ENCODE measurements at regions not wholly inside any gene's neighbourhood (a gene's known extent, or its start where the extent isn't known, plus 50 kb on each side); places are given as distances from the start of the nearest gene placed in this dataset.

DNA sequence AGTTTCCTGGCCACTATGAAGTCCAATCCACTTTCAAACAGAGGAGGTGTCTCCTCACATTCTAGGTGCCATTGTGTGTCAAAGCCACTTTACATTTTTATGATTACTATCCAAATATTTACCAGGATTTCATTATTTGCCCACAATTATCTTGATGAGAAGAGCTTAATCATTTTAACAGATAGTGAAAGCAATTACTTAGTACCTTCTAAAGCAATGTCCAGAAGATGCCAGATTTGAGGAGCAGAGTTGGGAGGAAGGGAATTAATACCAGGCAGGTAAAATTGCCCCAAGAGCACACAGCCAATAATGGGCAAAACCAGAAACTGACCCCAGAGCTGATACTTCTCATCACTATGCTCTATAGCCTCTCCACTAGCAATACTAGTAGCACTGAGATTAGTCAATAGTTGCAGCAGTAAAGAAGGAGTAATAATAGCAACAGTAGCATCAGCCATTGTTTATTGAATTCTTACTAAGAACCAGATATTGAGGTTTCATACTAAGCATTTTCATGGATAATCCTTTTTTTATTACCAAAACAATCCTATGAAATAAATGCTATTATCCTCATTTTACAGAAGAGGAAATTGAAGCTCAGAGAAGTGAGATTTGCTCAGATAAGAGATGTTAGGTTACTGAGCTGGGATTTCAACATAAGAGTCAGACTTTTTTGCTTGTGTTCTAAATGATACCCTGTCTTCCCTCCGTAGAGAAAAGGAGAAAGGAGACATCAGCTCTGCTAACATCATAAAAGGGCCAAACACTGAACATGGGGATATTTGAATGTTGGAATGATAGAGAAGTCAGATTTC, 509.3 kb upstream of the CFAP20DC start:
- TF ChIP-seq, protein P1, sequence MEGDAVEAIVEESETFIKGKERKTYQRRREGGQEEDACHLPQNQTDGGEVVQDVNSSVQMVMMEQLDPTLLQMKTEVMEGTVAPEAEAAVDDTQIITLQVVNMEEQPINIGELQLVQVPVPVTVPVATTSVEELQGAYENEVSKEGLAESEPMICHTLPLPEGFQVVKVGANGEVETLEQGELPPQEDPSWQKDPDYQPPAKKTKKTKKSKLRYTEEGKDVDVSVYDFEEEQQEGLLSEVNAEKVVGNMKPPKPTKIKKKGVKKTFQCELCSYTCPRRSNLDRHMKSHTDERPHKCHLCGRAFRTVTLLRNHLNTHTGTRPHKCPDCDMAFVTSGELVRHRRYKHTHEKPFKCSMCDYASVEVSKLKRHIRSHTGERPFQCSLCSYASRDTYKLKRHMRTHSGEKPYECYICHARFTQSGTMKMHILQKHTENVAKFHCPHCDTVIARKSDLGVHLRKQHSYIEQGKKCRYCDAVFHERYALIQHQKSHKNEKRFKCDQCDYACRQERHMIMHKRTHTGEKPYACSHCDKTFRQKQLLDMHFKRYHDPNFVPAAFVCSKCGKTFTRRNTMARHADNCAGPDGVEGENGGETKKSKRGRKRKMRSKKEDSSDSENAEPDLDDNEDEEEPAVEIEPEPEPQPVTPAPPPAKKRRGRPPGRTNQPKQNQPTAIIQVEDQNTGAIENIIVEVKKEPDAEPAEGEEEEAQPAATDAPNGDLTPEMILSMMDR (conservative IDR thresholded peaks at IDR 0.05; ENCODE audit: low read depth in 2 of 2), result no peak
- TF ChIP-seq, protein P2, sequence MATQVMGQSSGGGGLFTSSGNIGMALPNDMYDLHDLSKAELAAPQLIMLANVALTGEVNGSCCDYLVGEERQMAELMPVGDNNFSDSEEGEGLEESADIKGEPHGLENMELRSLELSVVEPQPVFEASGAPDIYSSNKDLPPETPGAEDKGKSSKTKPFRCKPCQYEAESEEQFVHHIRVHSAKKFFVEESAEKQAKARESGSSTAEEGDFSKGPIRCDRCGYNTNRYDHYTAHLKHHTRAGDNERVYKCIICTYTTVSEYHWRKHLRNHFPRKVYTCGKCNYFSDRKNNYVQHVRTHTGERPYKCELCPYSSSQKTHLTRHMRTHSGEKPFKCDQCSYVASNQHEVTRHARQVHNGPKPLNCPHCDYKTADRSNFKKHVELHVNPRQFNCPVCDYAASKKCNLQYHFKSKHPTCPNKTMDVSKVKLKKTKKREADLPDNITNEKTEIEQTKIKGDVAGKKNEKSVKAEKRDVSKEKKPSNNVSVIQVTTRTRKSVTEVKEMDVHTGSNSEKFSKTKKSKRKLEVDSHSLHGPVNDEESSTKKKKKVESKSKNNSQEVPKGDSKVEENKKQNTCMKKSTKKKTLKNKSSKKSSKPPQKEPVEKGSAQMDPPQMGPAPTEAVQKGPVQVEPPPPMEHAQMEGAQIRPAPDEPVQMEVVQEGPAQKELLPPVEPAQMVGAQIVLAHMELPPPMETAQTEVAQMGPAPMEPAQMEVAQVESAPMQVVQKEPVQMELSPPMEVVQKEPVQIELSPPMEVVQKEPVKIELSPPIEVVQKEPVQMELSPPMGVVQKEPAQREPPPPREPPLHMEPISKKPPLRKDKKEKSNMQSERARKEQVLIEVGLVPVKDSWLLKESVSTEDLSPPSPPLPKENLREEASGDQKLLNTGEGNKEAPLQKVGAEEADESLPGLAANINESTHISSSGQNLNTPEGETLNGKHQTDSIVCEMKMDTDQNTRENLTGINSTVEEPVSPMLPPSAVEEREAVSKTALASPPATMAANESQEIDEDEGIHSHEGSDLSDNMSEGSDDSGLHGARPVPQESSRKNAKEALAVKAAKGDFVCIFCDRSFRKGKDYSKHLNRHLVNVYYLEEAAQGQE (IDR thresholded peaks at IDR 0.05; ENCODE audit: unreplicated experiment), result no peak
- TF ChIP-seq EZH2 (IDR thresholded peaks at IDR 0.05; ENCODE audit: low read depth, unreplicated experiment) (no peak), POLR2AphosphoS5 (IDR thresholded peaks at IDR 0.05; ENCODE audit: low read depth) (no peak), EZH2phosphoT487 (IDR thresholded peaks at IDR 0.05; ENCODE audit: unreplicated experiment) (no peak), STAT1 (IDR thresholded peaks at IDR 0.05; ENCODE audit: unreplicated experiment) (no peak), JUNB (IDR thresholded peaks at IDR 0.05; ENCODE audit: unreplicated experiment) (no peak), CREB1 (CRISPR knock-in tag; IDR thresholded peaks at IDR 0.05; ENCODE audit: low read depth) (no peak), NANOG (IDR thresholded peaks at IDR 0.05; ENCODE audit: borderline replicate concordance) (no peak), ZNF331 (CRISPR knock-in tag; IDR thresholded peaks at IDR 0.05; ENCODE audit: low read depth) (no peak), ZNF114 (CRISPR knock-in tag; IDR thresholded peaks at IDR 0.05) (no peak)
- TF ChIP-seq, protein P3, sequence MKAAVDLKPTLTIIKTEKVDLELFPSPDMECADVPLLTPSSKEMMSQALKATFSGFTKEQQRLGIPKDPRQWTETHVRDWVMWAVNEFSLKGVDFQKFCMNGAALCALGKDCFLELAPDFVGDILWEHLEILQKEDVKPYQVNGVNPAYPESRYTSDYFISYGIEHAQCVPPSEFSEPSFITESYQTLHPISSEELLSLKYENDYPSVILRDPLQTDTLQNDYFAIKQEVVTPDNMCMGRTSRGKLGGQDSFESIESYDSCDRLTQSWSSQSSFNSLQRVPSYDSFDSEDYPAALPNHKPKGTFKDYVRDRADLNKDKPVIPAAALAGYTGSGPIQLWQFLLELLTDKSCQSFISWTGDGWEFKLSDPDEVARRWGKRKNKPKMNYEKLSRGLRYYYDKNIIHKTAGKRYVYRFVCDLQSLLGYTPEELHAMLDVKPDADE (IDR thresholded peaks at IDR 0.05), result no peak
- TF ChIP-seq, protein P4, sequence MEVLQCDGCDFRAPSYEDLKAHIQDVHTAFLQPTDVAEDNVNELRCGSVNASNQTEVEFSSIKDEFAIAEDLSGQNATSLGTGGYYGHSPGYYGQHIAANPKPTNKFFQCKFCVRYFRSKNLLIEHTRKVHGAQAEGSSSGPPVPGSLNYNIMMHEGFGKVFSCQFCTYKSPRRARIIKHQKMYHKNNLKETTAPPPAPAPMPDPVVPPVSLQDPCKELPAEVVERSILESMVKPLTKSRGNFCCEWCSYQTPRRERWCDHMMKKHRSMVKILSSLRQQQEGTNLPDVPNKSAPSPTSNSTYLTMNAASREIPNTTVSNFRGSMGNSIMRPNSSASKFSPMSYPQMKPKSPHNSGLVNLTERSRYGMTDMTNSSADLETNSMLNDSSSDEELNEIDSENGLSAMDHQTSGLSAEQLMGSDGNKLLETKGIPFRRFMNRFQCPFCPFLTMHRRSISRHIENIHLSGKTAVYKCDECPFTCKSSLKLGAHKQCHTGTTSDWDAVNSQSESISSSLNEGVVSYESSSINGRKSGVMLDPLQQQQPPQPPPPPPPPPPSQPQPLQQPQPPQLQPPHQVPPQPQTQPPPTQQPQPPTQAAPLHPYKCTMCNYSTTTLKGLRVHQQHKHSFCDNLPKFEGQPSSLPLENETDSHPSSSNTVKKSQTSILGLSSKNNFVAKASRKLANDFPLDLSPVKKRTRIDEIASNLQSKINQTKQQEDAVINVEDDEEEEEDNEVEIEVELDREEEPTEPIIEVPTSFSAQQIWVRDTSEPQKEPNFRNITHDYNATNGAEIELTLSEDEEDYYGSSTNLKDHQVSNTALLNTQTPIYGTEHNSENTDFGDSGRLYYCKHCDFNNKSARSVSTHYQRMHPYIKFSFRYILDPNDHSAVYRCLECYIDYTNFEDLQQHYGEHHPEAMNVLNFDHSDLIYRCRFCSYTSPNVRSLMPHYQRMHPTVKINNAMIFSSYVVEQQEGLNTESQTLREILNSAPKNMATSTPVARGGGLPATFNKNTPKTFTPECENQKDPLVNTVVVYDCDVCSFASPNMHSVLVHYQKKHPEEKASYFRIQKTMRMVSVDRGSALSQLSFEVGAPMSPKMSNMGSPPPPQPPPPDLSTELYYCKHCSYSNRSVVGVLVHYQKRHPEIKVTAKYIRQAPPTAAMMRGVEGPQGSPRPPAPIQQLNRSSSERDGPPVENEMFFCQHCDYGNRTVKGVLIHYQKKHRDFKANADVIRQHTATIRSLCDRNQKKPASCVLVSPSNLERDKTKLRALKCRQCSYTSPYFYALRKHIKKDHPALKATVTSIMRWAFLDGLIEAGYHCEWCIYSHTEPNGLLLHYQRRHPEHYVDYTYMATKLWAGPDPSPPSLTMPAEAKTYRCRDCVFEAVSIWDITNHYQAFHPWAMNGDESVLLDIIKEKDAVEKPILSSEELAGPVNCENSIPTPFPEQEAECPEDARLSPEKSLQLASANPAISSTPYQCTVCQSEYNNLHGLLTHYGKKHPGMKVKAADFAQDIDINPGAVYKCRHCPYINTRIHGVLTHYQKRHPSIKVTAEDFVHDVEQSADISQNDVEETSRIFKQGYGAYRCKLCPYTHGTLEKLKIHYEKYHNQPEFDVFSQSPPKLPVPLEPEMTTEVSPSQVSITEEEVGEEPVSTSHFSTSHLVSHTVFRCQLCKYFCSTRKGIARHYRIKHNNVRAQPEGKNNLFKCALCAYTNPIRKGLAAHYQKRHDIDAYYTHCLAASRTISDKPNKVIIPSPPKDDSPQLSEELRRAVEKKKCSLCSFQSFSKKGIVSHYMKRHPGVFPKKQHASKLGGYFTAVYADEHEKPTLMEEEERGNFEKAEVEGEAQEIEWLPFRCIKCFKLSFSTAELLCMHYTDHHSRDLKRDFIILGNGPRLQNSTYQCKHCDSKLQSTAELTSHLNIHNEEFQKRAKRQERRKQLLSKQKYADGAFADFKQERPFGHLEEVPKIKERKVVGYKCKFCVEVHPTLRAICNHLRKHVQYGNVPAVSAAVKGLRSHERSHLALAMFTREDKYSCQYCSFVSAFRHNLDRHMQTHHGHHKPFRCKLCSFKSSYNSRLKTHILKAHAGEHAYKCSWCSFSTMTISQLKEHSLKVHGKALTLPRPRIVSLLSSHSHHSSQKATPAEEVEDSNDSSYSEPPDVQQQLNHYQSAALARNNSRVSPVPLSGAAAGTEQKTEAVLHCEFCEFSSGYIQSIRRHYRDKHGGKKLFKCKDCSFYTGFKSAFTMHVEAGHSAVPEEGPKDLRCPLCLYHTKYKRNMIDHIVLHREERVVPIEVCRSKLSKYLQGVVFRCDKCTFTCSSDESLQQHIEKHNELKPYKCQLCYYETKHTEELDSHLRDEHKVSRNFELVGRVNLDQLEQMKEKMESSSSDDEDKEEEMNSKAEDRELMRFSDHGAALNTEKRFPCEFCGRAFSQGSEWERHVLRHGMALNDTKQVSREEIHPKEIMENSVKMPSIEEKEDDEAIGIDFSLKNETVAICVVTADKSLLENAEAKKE (CRISPR knock-in tag; IDR thresholded peaks at IDR 0.05), result no peak
